Transverse colon (tissue), 4 donors: ENCODE measurements at regions not wholly inside any gene's neighbourhood (a gene's known extent, or its start where the extent isn't known, plus 50 kb on each side); places are given as distances from the start of the nearest gene placed in this dataset.

ENCODE experiments used
- DNase-seq: peaks from one replicate; pipeline ENCODE4 v3.0.0-alpha.2; 2019
- H3K27ac ChIP-seq, 4 donors: fragments of 200-600 bp; sonication (generic); 2 replicates each; pipeline ENCODE4 v1.5.1; 2016 to 2018; ENCODE audit warnings: inconsistent platforms in 4 of 4
- H3K27me3 ChIP-seq: fragments of 200-600 bp; sonication (generic); 2 replicates; pipeline ENCODE4 v1.5.1; 2017; ENCODE audit warnings: inconsistent platforms
- H3K36me3 ChIP-seq, 4 donors: fragments of 200-600 bp; sonication (generic); 2 replicates each; pipeline ENCODE4 v1.5.1; 2017 to 2019; ENCODE audit warnings: inconsistent platforms in 4 of 4
- H3K4me1 ChIP-seq, 4 donors: fragments of 200-600 bp; sonication (generic); 2 replicates each; pipeline ENCODE4 v1.5.1; 2017 to 2020; ENCODE audit warnings: inconsistent platforms in 4 of 4
- H3K4me3 ChIP-seq, 4 donors: fragments of 200-600 bp; sonication (generic); 1 replicate in 1 of 4; 2 replicates in 3 of 4; pipeline versions ENCODE4 v1.5.1 to v1.6.1; 2017 to 2019; ENCODE audit warnings: inconsistent platforms in 4 of 4
- H3K9me3 ChIP-seq, 2 donors: fragments of 200-600 bp; sonication (generic); 2 replicates each; pipeline ENCODE4 v1.5.1; 2017 to 2019; ENCODE audit warnings: inconsistent platforms in 2 of 2
- EP300 ChIP-seq: sonication (generic); formaldehyde crosslinking; IDR thresholded peaks from one replicate; pipeline ENCODE4 v1.6.1; 2017; ENCODE audit warnings: antibody characterized with exemption, low read depth
- POLR2A ChIP-seq: fragments of 450-650 bp; IDR thresholded peaks from one replicate; pipeline ENCODE4 v1.6.1; 2016; ENCODE audit warnings: antibody characterized with exemption, mild to moderate bottlenecking, moderate library complexity
- POLR2AphosphoS5 ChIP-seq, 3 donors: sonication (generic); formaldehyde crosslinking; IDR thresholded peaks; one replicate each; pipeline ENCODE4 v1.6.1; 2016; ENCODE audit warnings: antibody characterized with exemption in 3 of 3
- WGBS, 2 donors: methylation state at CpG; one replicate each; pipeline ENCODE4 v1.1.5; 2018; ENCODE audit warnings: low coverage in 1 of 2; 5-methylcytosine and 5-hydroxymethylcytosine counted together
- in situ Hi-C, 4 donors: fragments of 200-750 bp; cut with MboI; loops; one replicate each; pipeline versions ENCODE4 v1.15.0 to v1.15.1; 2017; ENCODE audit warnings: low sequenced_read_pairs in 3 of 4, low pct_ligation_motif_present in 1 of 4, low pct_unique_long_range_greater_than_20kb in 1 of 4
- intact Hi-C: fragments of 100-400 bp; cut with DNase I; formaldehyde crosslinking; loops from one replicate; pipeline ENCODE4 v1.15.1; 2023; ENCODE audit warnings: low total_unique reads
- TF ChIP-seq, protein P1 (sequence below), 5 experiments: fragments of 200-600 bp in 3 of 5; fragments of 450-650 bp in 2 of 5; sonication (generic) in 3 of 5; IDR thresholded peaks; 1 replicate in 2 of 5; 2 replicates in 3 of 5; pipeline ENCODE4 v1.5.1; 2016 to 2017; ENCODE audit warnings: antibody characterized with exemption in 5 of 5, inconsistent platforms in 3 of 5, mild to moderate bottlenecking in 2 of 5, moderate library complexity in 1 of 5

- no peak overlapping the region for H3K27ac ChIP-seq
- intact Hi-C loops, result no loop called here
- no peak overlapping the region for H3K4me3 ChIP-seq
- 29 to 36% methylated on average over 1 of the region's 1 CpG for WGBS, 2 donors
- no peaks in the 10 kb centered on the region for H3K36me3 ChIP-seq
- no peaks in the 10 kb centered on the region for H3K27me3 ChIP-seq
- TF ChIP-seq POLR2A (no peak), POLR2AphosphoS5 (IDR thresholded peaks at IDR 0.05) (no peak), EP300 (no peak)
- TF ChIP-seq, protein P1, sequence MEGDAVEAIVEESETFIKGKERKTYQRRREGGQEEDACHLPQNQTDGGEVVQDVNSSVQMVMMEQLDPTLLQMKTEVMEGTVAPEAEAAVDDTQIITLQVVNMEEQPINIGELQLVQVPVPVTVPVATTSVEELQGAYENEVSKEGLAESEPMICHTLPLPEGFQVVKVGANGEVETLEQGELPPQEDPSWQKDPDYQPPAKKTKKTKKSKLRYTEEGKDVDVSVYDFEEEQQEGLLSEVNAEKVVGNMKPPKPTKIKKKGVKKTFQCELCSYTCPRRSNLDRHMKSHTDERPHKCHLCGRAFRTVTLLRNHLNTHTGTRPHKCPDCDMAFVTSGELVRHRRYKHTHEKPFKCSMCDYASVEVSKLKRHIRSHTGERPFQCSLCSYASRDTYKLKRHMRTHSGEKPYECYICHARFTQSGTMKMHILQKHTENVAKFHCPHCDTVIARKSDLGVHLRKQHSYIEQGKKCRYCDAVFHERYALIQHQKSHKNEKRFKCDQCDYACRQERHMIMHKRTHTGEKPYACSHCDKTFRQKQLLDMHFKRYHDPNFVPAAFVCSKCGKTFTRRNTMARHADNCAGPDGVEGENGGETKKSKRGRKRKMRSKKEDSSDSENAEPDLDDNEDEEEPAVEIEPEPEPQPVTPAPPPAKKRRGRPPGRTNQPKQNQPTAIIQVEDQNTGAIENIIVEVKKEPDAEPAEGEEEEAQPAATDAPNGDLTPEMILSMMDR (IDR thresholded peaks at IDR 0.05), result no peak
- H3K4me1 ChIP-seq, result no peaks in the 10 kb centered on the region
- peaks cover 0 to 3% of the 10 kb centered on the region in 2 donors for H3K9me3 ChIP-seq
- in situ Hi-C loops, result no loop called here
- no peak for DNase-seq
These were observed 380.3 kb downstream of the AASDHPPT start for GRCh38 chr11:106457727-106458126.

- no peak for DNase-seq
These were observed 381.7 kb downstream of the AASDHPPT start for GRCh38 chr11:106459135-106459534.

GRCh38 chr11:106461148-106461691 lies 383.8 kb downstream of the AASDHPPT start:
- in situ Hi-C loops, result no loop called here
- Histone ChIP-seq H3K9me3 (no peaks in the 10 kb centered on the region), H3K36me3 (no peaks in the 10 kb centered on the region), H3K4me1 (no peaks in the 10 kb centered on the region), H3K4me3 (no peak overlapping the region), H3K27me3 (no peaks in the 10 kb centered on the region), H3K27ac (no peak overlapping the region)
- WGBS, 2 donors, result 54 to 63% methylated on average over 5 of the region's 5 CpGs
- DNase-seq, result no peak
- intact Hi-C loops, result no loop called here
- no peak for TF ChIP-seq EP300
- no peak for TF ChIP-seq POLR2AphosphoS5 (IDR thresholded peaks at IDR 0.05)
- TF ChIP-seq POLR2A, result no peak
- TF ChIP-seq, protein P1 (IDR thresholded peaks at IDR 0.05), result no peak

More at GRCh38 chr11:106459135-106459534, 381.7 kb downstream of the AASDHPPT start:
- intact Hi-C loops, result no loop called here
- in situ Hi-C loops, result no loop called here
- H3K4me1 ChIP-seq, result no peaks in the 10 kb centered on the region
- TF ChIP-seq, protein P1 (IDR thresholded peaks at IDR 0.05), result no peak
- TF ChIP-seq EP300 (no peak), POLR2AphosphoS5 (IDR thresholded peaks at IDR 0.05) (no peak), POLR2A (no peak)
- WGBS, 2 donors, result 35 to 38% methylated on average over 3 of the region's 3 CpGs
- H3K36me3 ChIP-seq, result no peaks in the 10 kb centered on the region
- peaks cover 0 to 3% of the 10 kb centered on the region in 2 donors for H3K9me3 ChIP-seq
- H3K4me3 ChIP-seq, result no peak overlapping the region
- H3K27ac ChIP-seq, result no peak overlapping the region
- H3K27me3 ChIP-seq, result no peaks in the 10 kb centered on the region

GRCh38 chr11:106461839-106462545 lies 384.5 kb downstream of the AASDHPPT start:
- TF ChIP-seq POLR2AphosphoS5 (IDR thresholded peaks at IDR 0.05), result no peak
- TF ChIP-seq EP300, result no peak
- TF ChIP-seq POLR2A, result no peak
- TF ChIP-seq, protein P1 (IDR thresholded peaks at IDR 0.05), result no peak
- WGBS, 2 donors, result 50 to 57% methylated on average over 4 of the region's 4 CpGs
- H3K9me3 ChIP-seq, result no peaks in the 10 kb centered on the region
- H3K4me3 ChIP-seq, result no peak overlapping the region
- in situ Hi-C loops (no loop called here), intact Hi-C loops (no loop called here)
- H3K27ac ChIP-seq, result no peak overlapping the region
- H3K4me1 ChIP-seq, result no peaks in the 10 kb centered on the region
- DNase-seq, result no peak
- H3K27me3 ChIP-seq, result no peaks in the 10 kb centered on the region
- H3K36me3 ChIP-seq, result no peaks in the 10 kb centered on the region
